Osteocyte (in vitro differentiated cells): ENCODE measurements at regions not wholly inside any gene's neighbourhood (a gene's known extent, or its start where the extent isn't known, plus 50 kb on each side); places are given as distances from the start of the nearest gene placed in this dataset.

Source experiments
- DNase-seq: peaks from one replicate; pipeline ENCODE4 v3.0.0; 2021; ENCODE audit warnings: mixed read lengths; ENCODE audit not compliant: unreplicated experiment; ENCODE audit errors: extremely low spot score
- H3K27ac Mint-ChIP-seq: one replicate; pipeline ENCODE4 v1.8.0; 2021; ENCODE audit warnings: mild to moderate bottlenecking, mixed read lengths; ENCODE audit not compliant: unreplicated experiment
- H3K27me3 Mint-ChIP-seq: one replicate; pipeline ENCODE4 v1.8.0; 2021; ENCODE audit warnings: mixed read lengths; ENCODE audit not compliant: unreplicated experiment
- H3K36me3 Mint-ChIP-seq: one replicate; pipeline ENCODE4 v1.8.0; 2021; ENCODE audit warnings: mixed read lengths; ENCODE audit not compliant: unreplicated experiment
- H3K4me1 Mint-ChIP-seq: one replicate; pipeline ENCODE4 v1.8.0; 2021; ENCODE audit warnings: mixed read lengths; ENCODE audit not compliant: unreplicated experiment
- H3K4me3 Mint-ChIP-seq: one replicate; pipeline ENCODE4 v1.8.0; 2021; ENCODE audit warnings: mild to moderate bottlenecking, moderate library complexity, mixed read lengths; ENCODE audit not compliant: unreplicated experiment
- H3K9me3 Mint-ChIP-seq: one replicate; pipeline ENCODE4 v1.8.0; 2021; ENCODE audit warnings: mixed read lengths; ENCODE audit not compliant: unreplicated experiment
- CTCF ChIP-seq: fragments of 200-600 bp; sonication (generic); IDR thresholded peaks from 2 replicates; pipeline ENCODE4 v1.5.0; 2021; ENCODE audit warnings: antibody characterized with exemption, mild to moderate bottlenecking, moderate library complexity

- TF ChIP-seq CTCF, result no peak
- no peak overlapping the region for H3K27ac Mint-ChIP-seq
- H3K9me3 Mint-ChIP-seq, result no peaks in the 10 kb centered on the region
- H3K4me1 Mint-ChIP-seq, result peaks cover 7% of the 10 kb centered on the region
- DNase-seq, result peak; percentile 34
- no peak overlapping the region for H3K4me3 Mint-ChIP-seq
- H3K27me3 Mint-ChIP-seq, result peaks cover 4% of the 10 kb centered on the region
- peaks cover 1% of the 10 kb centered on the region for H3K36me3 Mint-ChIP-seq
Measured at GRCh38 chr5:167895899-167896659, 395.4 kb upstream of the WWC1 start.

GRCh38 chr5:167896814-167897213 is 394.6 kb upstream of the WWC1 start:
- no peak for TF ChIP-seq CTCF
- peaks cover 1% of the 10 kb centered on the region for H3K36me3 Mint-ChIP-seq

GRCh38 chr5:167897371-167897770 is 394.1 kb upstream of the WWC1 start:
- Mint-ChIP-seq H3K4me3 (no peak overlapping the region), H3K9me3 (no peaks in the 10 kb centered on the region), H3K36me3 (peaks cover 1% of the 10 kb centered on the region), H3K4me1 (peaks cover 7% of the 10 kb centered on the region), H3K27ac (no peak overlapping the region), H3K27me3 (peaks cover 4% of the 10 kb centered on the region)
- DNase-seq, result no peak
- no peak for TF ChIP-seq CTCF

More at GRCh38 chr5:167896814-167897213, 394.6 kb upstream of the WWC1 start:
- H3K4me1 Mint-ChIP-seq, result peaks cover 7% of the 10 kb centered on the region
- DNase-seq, result no peak
- H3K27ac Mint-ChIP-seq, result no peak overlapping the region
- no peak overlapping the region for H3K4me3 Mint-ChIP-seq
- H3K9me3 Mint-ChIP-seq, result no peaks in the 10 kb centered on the region
- H3K27me3 Mint-ChIP-seq, result peaks cover 4% of the 10 kb centered on the region

- Mint-ChIP-seq H3K9me3 (no peaks in the 10 kb centered on the region), H3K4me1 (peaks cover 7% of the 10 kb centered on the region)
- peak; percentile 27 for DNase-seq
Measured at GRCh38 chr5:167898361-167899042, 392.9 kb upstream of the WWC1 start.

More at GRCh38 chr5:167898361-167899042, 392.9 kb upstream of the WWC1 start:
- Mint-ChIP-seq H3K4me3 (no peak overlapping the region), H3K36me3 (no peaks in the 10 kb centered on the region), H3K27ac (no peak overlapping the region), H3K27me3 (peaks cover 3% of the 10 kb centered on the region)
- no peak for TF ChIP-seq CTCF
